GM23248 (cell line): ENCODE measurements at regions not wholly inside any gene's neighbourhood (a gene's known extent, or its start where the extent isn't known, plus 50 kb on each side); places are given as distances from the start of the nearest gene placed in this dataset.

Experiments
- EZH2 ChIP-seq: fragments of 200-600 bp; sonication (generic); IDR thresholded peaks from 2 replicates; pipeline ENCODE4 v1.6.1; 2018; ENCODE audit warnings: antibody characterized with exemption, mild to moderate bottlenecking; ENCODE audit not compliant: insufficient read depth, poor library complexity, severe bottlenecking
- EZH2phosphoT487 ChIP-seq: fragments of 200-600 bp; sonication (generic); IDR thresholded peaks from 2 replicates; pipeline ENCODE4 v1.6.1; 2018; ENCODE audit warnings: antibody characterized with exemption, moderate library complexity, mild to moderate bottlenecking, low read depth; ENCODE audit not compliant: insufficient read depth

GRCh38 chr1:244212219-244212618 lies 161.1 kb downstream of the ZBTB18 start:
- no peak for TF ChIP-seq EZH2
- no peak for TF ChIP-seq EZH2phosphoT487
